ENCODE measurements at regions not wholly inside any gene's neighbourhood (a gene's known extent, or its start where the extent isn't known, plus 50 kb on each side); places are given as distances from the start of the nearest gene placed in this dataset.

GRCh38 chr3:5951026-5951425 is 763.5 kb downstream of the EDEM1 start:
- no peak for TF ChIP-seq CTCF (IDR thresholded peaks at IDR 0.05)
- no peak for TF ChIP-seq POLR2A (IDR thresholded peaks at IDR 0.05)
